GM12875 (cell line): ENCODE measurements at regions not wholly inside any gene's neighbourhood (a gene's known extent, or its start where the extent isn't known, plus 50 kb on each side); places are given as distances from the start of the nearest gene placed in this dataset.

Experiments used
- H3K4me3 ChIP-seq: one replicate; pipeline ENCODE4 v1.5.1; 2011; ENCODE audit warnings: low read depth, low read length, control low read depth
- CTCF ChIP-seq: IDR thresholded peaks from 2 replicates; pipeline ENCODE4 v1.5.1; 2011; ENCODE audit warnings: low read depth, mild to moderate bottlenecking, control low read depth, inconsistent platforms, low read length, moderate library complexity, borderline replicate concordance; ENCODE audit not compliant: insufficient read depth

GRCh38 chr3:135503760-135504686 lies 461.5 kb upstream of the PPP2R3A start:
- no peak overlapping the region for H3K4me3 ChIP-seq

DNA sequence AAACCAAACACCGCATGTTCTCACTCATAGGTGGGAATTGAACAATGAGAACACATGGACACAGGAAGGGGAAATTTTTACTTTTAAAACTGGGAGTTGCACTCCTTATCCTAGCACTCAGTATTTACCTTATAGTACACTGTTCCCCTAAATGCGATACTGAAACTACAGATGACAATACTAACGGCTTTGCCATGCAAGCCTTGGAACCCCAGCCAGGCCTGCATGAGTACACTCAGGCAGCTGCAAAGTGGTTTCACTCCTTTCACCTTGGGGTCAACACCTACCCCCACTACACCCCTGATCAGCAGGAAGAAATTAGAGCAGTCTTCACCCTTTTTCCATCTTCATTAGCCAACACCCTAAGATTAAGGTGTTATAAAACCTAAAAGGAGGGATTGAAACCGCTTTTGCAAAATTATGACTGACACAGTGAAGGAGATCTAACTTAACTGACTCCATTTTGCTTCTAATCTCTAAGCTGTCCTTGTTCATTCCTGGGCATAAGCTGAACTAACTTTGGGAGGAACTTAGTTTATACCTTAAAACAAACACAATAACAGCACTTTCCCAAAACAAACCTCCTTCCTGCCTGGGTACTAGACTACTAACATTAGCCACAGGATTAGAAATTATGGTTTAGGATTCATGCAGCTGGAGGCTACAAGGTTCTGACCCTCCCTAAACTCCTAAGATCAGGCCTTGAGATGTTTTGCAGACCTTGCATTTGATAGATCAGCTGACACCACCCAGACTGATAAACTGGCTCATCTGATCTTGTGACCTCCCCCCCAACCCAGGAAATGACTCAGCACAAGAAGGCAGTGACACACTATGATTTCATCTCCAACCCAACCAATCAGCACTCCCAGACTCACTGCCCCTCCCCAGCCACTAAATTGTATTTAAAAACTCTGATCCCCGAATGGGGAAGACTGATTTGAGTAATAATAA lies 452.1 kb upstream of the PPP2R3A start:
- no peak for TF ChIP-seq CTCF
- H3K4me3 ChIP-seq, result no peak overlapping the region

More at GRCh38 chr3:135503760-135504686, 461.5 kb upstream of the PPP2R3A start:
- TF ChIP-seq CTCF, result peak; percentile 73

DNA sequence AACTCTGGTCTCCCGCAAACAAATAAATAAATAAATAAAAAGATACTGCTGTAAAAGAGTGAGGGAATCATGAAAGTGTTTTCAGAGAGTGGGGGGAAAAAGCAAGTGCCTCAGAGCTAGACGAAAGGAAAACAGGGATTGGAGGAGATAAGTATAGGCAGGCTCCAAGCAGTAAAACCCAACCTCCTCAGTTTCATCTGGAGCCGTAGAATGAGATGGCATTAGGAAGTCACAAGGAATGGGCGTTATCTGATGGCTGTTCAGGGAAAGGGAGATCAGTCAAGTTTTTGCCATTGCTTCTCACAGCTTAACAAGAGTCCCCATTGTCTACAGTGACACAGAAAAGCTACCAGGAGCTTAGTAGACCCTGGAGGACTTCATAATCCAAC lies 451.5 kb upstream of the PPP2R3A start:
- H3K4me3 ChIP-seq, result no peak overlapping the region
- no peak for TF ChIP-seq CTCF

DNA sequence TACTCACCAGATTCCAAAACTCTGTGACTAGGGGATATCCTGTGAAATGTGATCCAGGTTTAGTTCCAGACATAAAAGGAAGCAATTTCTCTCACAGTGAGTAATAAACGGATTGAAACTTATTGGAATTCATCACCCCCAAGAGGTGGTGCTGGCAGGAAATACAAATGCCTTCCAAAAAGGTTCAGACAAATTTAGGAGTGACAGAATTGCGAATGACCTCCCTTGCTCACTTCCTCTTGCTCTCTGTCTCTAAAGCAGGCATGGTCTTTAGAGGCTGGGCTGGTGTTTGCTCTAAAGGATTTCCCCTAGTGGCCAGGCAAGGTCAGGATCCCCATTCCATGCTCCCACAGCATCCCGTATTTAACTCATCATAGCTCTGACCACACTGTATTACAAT lies 449.4 kb upstream of the PPP2R3A start:
- no peak overlapping the region for H3K4me3 ChIP-seq
- no peak for TF ChIP-seq CTCF

DNA sequence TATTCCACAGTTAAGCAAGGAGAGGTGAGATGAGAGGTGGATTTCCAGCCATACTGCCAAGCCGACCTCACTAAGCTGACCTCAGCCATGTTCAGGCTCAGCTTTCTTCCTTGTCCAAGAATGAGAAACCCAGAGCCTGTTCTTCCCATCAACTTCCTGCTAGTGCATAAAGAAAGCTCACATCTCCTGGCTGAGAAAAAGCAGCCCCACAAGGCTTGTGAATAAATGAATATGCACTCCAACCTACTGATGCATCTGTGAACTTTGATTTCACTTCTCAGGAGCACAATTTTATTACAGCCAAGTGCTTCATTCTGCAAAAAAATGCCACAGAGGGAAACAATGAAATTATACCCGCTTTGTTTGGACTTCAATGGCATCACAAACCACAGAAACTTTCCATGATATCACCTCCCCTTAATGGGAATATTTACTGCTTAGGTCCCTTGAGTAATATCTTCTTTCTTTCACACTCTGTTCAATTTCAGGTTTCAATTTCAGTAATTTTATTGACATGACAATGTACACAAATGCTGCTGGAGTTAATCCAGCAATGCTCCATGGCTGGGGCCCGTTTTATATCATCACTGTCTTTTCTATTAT lies 437.0 kb upstream of the PPP2R3A start:
- no peak overlapping the region for H3K4me3 ChIP-seq
- no peak for TF ChIP-seq CTCF

DNA sequence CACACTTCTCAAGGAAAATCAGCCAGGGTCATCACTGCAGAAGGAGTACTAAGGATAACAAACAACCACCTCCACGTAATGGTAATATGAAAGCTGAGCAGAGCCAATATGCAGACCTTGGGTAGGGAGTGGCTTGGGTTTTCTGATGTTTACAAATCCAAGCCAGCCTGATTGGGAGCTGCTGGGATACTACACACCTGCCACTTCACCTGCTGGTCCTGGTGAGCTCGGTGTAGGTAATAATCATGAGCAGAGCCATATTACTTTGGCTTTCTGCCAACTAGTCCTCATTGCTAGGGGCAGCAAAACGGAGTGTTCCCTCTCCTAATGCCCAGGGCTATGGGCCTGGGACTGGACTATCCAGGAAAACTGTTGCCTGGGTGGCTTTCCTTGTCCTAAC lies 433.5 kb upstream of the PPP2R3A start:
- H3K4me3 ChIP-seq, result no peak overlapping the region
- TF ChIP-seq CTCF, result no peak
